Skin epidermis (tissue), 12 donors: ENCODE measurements at regions not wholly inside any gene's neighbourhood (a gene's known extent, or its start where the extent isn't known, plus 50 kb on each side); places are given as distances from the start of the nearest gene placed in this dataset.

Source experiments
- H3K27ac ChIP-seq, 21 experiments: fragments of 200-600 bp; sonication (generic) in 11 of 21; one replicate each; pipeline ENCODE4 v1.5.0; 2020; ENCODE audit warnings: mild to moderate bottlenecking in 3 of 21, inconsistent platforms in 2 of 21, moderate library complexity in 2 of 21
- H3K4me3 ChIP-seq, 7 experiments: fragments of 200-600 bp; sonication (generic) in 2 of 7; one replicate each; pipeline ENCODE4 v1.5.0; 2020; ENCODE audit warnings: inconsistent platforms in 2 of 7, mild to moderate bottlenecking in 2 of 7, moderate library complexity in 1 of 7

GRCh38 chr10:118977835-118978234 is 51.7 kb upstream of the NANOS1 start:
- H3K27ac ChIP-seq: no peak overlapping the region
- no peak overlapping the region for H3K4me3 ChIP-seq

- Histone ChIP-seq H3K27ac (no peak overlapping the region), H3K4me3 (no peak overlapping the region)
These were observed 51.1 kb upstream of the NANOS1 start for GRCh38 chr10:118978316-118978997.

- H3K4me3 ChIP-seq: no peak overlapping the region
- no peak overlapping the region for H3K27ac ChIP-seq
These were observed 50.5 kb upstream of the NANOS1 start for GRCh38 chr10:118978998-118979350.

- H3K27ac ChIP-seq: no peak overlapping the region
- no peak overlapping the region for H3K4me3 ChIP-seq
These were observed 49.9 kb upstream of the NANOS1 start for GRCh38 chr10:118979661-118980060.
